DMS79 treated with DMSO at 0.1 percent for 48 hours (cell line): ENCODE measurements at regions not wholly inside any gene's neighbourhood (a gene's known extent, or its start where the extent isn't known, plus 50 kb on each side); places are given as distances from the start of the nearest gene placed in this dataset.

ENCODE experiments used
- DNase-seq: peaks from one replicate; lab custom pipeline; 2025; lab: John Stamatoyannopoulos, UW

DNA sequence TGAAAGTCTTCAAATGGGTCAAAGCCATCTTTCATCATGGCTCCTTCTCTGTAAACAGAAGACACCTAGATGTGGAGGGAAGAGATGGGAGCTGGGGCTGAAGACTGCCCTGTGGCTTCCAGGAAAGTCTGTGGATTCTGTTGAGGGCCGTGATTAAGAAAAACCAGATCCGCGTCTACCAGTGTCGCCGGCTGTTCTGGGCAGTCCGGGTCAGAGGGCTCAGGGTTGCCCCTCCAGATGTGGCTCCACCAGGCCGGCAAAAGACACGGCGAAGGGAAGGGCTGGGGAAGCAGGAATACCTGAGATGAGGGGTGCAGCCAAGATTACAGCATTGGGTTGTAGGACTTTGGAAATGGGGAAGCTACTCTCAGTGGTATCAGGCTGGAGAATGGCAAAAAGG is 162.6 kb downstream of the RHOU start:
- DNase-seq: no peak

DNA sequence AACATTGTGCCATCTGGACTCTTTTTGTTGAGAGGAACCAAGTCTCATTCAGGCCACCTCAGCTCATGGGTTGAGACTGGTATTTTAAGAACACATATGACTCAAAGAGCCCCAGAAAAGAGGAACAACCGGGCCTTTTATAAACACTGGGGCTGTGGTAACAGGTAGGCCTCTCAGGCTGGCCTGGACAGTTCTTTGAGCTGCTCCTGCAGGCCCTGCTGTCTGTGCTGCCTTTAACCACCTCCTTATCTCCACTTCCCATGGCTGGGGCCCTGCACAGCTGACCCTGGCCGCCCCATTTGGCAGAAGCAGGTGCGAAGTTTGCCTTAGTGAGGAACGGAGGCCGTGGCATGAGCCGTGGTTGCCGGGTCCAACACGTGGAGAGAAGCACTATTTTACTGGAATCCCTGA is 163.3 kb downstream of the RHOU start:
- no peak for DNase-seq

DNA sequence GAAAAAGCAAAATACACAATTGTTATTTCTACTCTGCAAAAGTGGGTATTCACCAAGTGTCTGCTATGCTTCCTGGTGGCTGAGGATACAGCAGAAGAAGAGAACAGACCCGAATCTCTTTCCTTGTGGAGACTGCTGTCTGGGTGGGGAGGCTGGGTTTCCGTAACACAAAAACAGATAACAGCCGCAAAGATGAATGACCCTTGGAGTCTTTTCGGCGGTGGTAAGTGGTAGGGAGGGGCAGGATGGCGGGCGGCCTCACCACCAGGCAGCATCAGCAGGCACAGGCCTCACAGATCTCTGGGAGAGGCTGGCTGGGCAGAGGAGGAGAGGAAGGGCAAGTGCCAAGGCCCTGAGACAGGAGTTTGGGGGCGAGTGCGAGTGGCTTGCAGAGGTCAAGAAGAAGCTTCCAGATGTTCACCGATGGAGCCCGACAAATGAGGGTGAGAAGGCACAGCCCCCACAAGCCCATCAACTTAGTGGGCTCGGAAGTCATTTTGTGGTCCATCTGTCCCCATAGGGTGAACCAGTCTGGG is 164.2 kb downstream of the RHOU start:
- no peak for DNase-seq

DNA sequence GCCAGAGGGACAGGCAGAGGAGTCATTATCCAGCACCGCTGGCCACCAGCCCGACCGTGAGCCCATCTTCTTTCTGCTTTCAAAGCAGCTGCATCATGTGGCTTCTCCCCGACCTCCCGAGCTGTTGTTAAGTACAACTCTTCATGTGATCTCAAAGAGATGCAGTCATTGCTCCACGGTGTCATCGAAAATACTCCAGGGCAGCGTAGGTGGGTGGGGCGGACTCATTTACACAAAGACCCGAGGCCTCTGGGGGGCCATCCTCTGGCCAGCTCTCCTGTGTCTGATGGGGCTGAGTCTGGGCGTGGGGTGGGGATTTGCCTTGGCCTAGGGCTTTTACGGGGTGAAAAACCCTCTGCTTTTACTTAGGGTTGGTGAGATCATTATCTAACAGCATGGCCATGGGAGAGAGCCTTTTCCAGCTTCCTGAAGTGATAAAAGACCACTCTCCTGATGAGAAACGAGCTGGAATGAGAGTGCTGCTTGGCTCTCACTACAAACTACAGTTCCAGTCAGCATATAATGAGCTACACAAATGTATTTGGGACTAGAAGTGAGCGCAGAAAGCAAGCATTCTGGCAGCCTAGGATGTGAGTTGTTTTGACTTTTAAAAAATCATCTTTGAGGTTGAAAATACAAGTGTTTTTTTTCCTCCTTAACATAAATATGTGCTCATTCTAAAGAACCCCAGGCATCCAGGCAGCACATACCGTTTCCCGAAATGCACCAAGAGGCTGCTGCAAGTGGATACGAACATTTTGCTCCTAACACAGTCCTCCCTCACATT is 165.0 kb downstream of the RHOU start:
- DNase-seq: no peak

DNA sequence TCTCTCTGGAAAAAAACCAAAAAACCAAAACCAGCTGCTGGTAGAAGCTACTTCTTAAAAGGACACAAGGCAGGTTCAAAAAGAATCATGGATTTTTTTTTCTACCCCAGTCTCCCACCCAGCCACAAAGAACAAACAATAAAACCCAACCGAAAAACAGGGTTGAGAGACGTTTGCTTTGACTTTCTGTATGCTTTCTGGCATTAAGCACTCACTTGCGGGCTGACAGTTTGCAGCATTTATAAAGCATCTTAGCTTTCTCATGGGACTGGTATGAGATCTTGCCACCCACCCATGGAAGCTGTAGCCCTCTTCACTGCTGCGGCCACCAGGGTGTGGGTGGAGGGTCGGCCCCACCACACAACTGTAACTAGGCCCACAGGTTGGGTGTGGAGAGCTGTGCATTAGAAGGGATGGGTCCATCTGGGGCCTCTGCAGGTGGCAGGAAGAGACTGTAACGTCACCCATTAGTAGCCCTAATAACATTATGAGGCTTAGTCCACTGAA is 165.7 kb downstream of the RHOU start:
- no peak for DNase-seq

DNA sequence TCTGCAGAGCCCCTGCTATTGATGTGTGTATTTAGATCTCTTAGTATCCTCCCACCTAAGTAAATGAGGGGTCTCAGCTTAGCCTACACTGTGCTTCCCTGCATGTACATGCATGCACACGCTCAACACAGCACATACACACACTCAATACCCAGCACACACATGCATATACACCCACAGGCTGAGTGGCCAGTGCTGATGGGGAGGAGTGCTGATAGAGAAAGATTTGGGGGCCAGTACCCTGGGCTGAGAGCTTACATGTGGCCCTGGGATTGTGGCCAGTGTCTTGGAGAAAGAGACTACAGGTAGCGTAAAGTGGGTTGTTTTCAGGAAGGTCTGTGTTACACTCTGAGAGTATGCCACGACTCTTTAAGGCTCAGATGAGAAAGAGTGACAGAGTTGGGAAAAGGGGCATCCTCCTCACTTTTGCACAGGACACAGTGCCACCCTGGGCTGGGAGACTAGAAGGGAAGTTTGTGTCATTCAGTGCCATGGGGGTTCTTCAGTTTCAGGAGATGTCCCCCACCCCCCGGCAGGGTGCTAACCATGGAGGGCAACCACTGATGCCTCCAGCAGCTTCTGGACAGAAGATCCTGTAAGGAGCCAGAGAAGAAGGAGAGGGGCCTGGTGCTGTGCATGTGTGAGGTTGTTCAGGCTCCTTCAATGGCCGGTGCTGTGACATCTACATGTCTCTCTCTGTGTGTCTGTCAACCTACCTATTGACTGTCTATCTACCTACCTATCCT is 166.8 kb downstream of the RHOU start:
- DNase-seq: no peak

DNA sequence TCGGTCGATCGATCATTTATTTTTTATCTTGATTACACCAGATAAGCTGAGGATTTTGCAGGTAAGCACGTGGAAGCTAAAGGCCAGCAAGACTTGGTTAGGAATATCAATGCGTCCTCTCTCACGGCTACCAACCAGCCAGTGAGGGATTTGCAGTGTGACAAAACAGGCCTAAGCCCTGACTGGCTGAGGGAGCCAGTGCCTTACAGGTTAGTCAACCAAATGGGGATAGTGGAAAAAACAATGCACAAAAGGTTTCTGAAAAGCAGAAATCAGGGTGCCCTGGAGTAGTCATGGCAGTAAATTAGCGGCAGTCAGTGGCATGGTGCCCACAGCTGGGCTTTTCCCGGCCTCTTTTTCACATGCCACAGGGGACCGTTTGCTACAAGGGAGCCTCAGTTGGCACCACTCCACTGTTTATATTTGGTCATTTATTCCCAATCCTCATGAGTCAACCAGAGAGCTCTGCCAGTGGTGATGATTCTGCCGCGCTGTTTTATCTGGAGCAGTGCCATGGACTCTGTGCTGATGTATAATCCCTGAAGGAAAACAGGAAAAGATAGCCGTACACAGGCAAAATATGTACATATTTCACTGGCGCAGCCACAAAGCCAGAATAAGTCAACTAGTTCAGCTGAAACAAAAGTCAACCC is 167.6 kb downstream of the RHOU start:
- DNase-seq: peak; percentile 65

DNA sequence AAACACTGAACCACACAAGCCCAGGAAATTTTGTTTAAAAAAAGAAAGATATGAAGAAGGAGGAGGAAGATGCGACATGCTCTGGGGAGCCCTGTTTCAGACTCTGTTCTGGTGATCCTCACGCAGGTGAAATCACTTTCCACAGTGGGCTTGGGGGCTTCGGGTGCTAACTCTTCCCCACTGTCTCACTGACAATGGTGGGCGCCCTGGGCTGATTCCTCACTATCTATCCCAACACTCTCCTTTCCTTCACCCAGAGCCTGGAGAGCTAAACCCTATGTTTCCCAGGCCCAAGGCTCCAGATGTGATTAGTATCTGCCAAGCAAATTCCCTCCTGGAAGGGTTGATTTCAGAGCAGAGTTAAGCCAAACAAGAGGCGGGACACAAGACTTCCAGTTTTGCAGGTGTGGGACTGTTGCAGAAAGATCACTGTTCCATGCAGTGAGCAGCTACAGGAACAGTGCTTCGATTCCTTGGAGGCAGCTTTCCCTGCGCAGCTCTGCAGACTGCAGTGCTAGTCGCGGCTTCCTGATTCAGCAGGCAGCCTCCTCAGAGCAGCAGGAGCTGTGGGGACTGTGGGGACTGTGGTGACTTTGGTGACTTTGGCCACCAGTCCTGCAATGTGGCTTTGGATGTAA is 168.3 kb downstream of the RHOU start:
- DNase-seq: no peak

DNA sequence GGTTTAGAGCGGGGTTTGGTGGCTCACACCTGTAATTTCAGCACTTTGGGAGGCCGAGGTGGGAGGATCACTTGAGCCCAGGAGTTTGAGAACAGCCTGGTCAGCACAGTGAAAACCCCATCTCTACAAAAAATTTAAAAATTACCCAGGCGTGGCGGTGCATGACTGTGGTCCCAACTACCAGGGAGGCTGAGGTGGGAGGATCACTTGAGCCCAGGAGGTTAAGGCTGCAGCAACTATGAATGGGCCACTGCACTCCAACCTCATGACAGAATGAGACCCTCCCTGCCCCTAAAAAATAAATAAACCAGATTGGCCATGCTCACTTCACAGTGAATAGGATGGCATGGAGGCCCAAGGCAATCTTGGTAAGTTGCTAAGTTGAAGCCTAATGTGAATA is 168.9 kb downstream of the RHOU start:
- DNase-seq: no peak

DNA sequence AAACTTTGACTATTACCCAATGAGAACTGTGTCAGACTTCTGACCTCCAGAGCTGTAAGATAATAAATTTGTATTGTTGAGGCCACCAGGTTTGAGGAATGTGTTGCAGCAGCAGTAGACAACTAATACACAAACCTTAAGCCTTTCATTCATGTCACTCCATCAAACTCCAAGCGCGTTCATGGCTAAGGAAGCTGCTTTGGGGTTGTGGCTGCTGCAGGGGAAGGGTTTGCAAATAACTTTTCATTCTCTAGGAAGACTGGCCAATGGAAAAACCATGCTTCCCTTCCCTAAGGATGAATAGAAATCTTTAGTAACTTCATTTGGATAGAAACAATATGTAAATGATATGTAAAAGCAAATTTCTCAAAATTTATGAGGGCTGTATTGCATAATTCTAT is 170.4 kb downstream of the RHOU start:
- no peak for DNase-seq

DNA sequence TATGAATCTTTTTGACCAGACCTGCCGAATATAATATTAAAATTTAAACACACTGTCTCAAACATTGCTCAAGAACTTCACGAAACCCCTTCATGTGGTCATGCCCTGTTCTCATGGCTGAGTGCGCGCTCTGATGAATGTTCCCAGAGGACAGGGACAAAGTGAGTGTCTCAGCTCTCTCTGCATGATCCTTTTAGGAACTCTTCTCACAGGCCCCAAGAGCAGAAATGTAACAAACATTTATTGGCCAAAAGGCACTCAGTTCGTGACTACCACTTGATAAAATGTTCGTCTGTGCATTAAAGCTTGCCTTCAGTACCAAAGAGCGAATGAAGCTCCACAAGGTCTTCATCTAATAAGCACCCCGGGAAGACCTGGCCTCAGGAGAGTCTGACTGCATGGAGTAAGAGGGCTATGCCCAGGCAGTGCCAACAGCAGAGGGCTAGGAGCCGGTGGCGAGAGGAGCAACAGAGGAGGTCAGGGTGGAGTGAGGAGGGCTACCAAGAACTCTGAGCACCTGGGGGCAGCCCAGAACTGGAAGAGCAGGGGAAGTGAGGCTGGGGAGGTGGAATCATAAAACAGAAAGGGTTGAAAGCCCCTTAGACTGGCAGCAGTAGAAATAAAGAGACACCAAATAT is 171.1 kb downstream of the RHOU start:
- no peak for DNase-seq

DNA sequence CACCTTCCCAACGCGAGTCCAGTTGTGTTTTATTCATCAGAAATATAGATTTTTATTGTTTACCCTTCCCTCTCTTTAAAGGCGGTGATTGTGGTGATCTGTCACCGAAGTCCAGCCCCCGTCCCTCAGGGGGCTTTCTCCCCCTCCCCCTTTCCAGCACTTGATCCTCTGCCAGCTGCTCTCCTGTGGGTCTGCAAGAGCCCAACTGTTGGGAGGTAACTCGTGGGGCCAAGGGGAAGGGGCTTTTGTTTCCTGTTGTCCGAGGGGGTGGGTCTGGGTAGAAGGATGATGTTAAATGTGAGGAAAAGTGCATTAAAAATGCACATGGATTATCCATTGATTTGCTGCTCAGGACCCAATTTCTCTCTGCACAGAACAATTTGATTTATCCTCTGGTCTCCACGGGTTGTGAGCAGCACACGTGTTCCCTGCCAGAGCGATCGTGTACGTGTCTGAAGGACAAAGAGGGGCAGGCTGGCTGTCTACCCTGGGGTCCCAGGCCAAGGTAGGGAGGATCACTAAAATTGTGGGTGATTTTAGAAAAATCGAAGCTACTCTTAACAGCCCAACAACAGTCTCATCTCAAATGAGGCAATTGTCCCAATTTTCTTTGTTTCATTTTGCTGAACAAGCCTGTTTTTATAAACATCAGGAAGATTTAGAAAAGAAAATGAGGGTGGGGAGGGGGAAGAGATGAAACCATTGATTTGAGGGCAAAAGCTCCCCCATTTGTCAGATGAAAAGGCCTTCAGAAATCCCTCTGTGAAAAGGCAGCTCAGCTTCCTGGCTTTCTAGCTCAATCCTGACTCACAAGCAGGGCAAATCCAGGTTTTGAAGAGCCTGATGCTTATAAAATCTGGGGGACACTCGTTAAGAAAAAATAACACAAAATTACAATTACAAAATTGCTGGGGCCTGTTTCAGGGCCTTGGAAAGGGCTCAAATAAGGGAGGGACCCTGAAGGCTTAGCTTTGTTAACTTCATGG is 176.2 kb downstream of the RHOU start:
- DNase-seq: no peak

DNA sequence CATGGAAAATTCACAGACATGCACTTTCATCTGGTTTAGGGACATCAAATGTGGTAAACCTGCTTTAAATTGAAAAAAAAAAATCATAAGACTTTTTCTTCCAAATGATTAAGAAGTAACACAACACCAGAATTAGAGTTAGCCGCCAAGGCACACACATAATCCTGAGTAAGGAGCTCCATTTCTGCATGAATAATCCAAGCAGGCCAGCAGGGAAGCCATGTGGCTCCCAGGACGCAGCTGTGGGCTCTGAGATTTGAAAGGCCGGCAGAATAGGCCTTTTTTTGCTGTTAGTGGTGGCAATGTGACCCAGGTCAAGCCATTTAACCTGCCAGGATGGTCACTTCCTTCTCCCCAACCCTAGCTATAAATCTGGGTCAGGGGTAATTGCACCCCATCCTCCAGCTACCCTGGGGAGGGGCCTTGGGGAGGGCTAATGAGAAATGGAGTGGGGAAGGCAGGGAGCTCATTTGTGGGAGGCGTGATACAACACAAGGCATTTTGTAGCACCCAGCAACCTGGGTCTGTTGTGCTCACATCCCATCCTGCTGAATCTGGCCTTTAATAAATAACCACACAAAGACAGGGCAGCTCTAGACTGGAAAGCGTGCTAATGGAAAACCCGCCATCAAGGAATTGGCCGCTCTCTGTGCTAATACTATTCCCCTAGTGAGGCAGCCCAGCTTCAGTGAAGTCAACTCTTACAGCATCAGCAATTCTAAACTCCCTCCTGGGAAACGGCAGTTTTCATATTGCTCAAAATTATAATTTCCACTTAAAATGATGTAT is 178.5 kb downstream of the RHOU start:
- no peak for DNase-seq

DNA sequence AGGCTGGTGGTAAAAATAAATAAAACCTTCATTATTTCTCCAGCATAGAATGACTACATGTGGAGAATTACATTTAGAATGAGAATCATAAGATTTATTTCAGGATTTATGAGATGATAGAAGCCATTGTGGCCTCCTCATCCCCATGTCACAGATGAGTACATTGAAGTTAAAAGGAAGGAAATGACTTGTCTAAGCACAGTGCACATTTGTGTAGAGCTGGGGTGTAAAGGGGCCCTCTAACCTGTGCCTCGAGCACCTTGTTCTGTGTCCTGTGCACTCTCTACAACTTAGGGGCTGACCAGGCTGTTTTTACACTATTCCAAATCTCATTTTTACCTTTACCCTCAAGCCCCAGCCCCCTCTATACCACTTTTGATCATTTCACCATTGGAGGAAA is 179.4 kb downstream of the RHOU start:
- no peak for DNase-seq

DNA sequence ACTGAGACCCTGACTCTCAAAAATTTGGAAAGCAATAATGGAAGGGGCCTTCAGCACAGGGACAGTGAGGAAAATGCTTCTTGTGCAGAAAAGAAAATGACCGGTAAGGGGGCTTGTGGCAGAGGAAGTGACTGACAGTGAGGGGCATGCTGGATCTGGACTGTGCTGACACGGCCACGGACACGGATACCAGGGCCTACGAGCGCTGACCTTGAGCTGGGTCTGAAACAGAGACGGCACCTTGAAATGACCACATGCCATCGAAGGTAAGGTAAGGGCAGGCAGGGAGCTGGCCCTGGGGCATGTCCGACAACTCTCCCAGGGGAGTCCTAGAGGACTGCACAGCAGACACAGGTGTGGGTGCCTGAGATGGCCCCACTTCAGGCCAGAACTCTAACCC is 182.1 kb downstream of the RHOU start:
- DNase-seq: no peak

DNA sequence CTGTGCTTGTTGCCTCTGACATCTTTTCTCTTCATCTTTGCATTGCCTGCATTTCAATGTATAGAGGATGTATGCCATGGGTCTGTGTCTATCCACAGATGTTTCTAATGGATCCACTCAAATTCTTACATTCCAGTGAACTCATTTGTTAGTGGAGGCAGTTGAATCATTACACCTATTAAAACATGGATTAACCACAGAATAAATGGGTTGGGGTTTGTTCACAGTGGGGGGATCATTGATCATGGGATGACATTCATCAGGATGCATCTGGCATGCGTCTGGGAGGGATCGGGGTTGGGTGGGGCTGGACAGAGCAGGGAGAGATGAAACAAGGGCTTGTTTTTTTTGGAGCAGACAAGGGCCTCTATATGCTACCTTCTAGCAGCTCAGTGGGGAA is 182.5 kb downstream of the RHOU start:
- no peak for DNase-seq

DNA sequence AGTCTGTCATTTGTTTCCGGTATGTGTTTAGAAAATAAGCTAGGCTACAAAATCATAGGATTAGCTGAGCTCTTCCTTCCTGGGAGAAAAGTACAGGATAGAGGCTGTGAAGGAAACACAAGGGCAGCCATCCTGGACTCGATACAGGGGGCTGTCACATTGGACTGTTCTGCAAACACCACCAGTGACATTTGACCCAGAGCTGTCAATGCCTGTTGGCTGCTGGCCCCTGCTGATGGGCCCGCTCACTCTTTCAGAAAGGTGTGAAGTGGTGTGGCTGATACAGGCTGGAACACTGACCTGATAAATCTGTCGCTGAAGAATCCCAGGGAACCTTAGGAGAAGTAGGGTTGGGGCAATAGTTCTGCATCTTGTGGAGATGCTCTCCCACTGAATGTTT is 183.1 kb downstream of the RHOU start:
- no peak for DNase-seq

DNA sequence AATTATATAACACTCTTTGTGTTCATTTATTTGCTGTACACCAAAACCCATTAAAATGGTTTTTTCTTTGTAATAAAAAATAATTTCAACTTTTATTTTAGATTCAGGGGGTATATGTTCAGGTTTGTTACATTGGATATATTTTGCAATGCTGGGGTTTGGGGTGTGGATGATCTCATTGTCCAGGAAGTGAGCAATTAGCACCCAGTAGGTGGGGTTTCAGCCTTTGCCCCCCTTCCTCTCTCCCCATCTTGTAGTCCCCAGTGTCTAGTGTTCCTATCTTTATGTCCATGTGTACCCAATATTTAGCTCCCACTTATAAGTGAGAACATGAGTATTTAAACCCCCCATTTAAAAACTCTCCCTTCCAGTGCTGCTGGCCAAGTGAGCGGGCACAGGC is 184.6 kb downstream of the RHOU start:
- DNase-seq: no peak

DNA sequence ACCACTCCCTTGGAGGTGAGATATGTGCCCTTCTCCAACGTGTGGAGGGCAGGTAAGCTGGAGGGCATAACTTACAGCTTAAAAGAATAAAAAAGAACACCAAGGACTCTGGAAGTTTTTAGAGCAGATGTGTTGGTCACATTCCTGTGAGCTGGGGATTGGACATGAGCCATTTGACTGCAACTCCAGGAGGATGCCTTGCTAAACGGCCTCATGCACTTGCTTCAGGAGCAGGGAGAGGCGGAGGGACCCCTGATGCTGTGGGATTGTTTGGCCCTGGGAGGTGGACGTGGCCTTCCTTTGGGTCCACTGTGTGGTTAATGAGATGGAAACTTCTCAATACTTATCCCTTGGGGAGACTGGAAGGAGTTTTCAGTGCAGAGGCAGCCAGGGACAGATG is 185.6 kb downstream of the RHOU start:
- DNase-seq: no peak

DNA sequence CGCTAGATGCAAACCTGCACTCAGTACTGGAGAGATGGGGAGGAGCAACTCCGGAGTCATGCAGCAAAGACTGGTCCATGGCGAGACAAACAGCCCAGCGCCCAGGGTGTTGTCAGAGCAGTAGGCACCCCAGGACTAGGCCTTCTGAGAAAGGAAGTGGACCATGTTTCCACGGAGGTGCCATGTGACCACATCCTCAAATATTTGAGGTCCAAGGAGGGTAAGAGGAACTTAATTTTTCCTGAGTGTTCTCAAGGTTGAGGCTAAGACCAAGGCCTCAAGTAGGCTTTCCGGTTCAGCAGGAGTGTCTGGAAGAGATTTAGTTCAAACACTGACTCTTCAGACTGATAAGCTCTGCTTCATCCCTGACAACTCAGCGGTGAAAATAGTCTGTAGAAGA is 186.2 kb downstream of the RHOU start:
- DNase-seq: no peak
